DMS53 treated with DMSO at 0.1 percent for 48 hours (cell line): ENCODE measurements at regions not wholly inside any gene's neighbourhood (a gene's known extent, or its start where the extent isn't known, plus 50 kb on each side); places are given as distances from the start of the nearest gene placed in this dataset.
"Not testable (repeated sequence)": the region's sequence is repeated elsewhere in the genome, so short reads cannot be mapped to it uniquely, and the experiment has no call there.

ENCODE experiments used
- DNase-seq: peaks from one replicate; lab custom pipeline; 2025; ENCODE audit not compliant: unreplicated experiment; lab: John Stamatoyannopoulos, UW

DNA sequence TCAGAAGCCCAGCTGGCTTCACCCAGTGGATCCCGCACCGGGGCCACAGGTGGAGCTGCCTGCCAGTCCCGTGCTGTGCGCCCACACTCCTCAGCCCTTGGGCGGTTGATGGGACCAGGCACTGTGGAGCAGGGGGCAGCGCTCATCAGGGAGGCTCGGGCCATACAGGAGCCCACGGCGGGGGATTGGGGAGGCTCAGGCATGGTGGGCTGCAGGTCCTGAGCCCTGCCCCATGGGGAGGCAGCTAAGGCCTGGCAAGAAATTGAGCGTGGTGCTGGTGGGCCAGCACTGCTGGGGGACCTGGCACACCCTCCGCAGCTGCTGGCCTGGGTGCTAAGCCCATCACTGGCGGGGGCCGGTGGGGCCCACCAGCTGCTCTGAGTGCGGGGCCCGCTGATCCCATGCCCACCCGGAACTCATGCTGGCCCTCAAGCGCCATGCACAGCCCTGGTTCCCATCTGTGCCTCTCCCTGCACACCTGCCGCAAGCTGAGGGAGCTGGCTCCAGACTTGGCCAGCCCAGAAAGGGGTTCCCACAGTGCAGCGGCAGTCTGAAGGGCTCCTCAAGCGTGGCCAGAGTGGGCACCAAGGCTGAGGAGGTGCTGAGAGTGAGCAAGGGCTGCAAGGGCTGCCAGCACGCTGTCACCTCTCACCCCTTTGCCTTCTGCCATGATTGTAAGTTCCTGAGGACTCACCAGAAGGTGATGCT lies 705.1 kb downstream of the STPG2 start:
- not testable (repeated sequence) for DNase-seq

DNA sequence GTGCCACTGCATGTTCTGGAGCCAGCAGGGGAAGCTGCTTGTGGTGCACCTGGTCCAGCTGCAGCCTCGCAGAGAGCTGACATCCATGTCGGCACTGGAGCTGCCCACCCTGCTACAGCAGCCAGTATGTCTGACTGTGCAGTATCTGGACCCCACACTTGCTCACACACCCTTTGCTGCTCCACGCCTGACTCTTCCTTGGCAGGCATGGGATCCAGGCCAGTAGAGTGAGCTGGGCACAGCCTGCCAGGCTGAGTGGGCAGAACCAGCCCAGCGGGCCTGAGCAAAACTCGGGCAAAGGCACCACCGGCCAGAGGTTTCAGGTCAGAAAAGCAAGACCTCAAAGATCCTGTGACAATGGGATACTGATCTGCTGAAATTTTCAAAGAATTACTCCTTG lies 690.1 kb downstream of the STPG2 start:
- no peak for DNase-seq

DNA sequence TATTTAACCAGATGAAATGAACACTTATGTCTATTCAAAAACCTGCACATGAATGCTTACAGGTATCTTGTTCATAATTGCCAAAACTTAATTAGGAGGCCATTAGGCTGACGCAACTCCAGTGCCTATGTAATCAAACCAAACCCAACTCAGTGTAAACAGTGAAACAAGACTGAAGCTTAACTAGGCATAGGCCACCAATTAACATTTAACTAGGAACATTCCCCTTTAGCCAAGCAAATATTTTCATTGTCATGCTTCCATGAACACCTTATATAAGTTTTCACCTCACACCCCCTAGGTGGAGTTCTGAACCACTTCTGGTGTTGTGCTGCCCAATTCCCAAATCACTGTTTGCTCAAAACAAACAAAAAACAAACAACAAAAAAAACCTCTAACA lies 686.0 kb downstream of the STPG2 start:
- peak; percentile 30 for DNase-seq

DNA sequence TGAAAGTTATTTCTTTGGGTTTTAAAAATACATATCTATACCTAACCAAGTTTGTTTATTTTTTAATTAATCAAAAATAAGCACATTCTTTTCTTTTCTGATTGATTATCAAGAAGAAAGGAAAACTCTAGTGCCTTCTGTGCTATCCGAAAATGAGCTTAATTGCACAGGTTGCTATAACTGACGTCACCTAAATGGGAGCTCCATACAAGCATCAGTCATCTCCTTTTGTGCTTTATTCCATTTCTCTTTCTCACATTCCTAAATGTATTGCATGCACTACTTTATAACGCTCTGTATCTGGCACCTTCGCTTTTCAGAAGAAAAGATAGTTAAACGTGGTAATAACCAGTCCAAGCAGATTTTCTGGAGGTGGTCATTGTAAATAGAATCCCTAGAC lies 675.0 kb downstream of the STPG2 start:
- DNase-seq: no peak

DNA sequence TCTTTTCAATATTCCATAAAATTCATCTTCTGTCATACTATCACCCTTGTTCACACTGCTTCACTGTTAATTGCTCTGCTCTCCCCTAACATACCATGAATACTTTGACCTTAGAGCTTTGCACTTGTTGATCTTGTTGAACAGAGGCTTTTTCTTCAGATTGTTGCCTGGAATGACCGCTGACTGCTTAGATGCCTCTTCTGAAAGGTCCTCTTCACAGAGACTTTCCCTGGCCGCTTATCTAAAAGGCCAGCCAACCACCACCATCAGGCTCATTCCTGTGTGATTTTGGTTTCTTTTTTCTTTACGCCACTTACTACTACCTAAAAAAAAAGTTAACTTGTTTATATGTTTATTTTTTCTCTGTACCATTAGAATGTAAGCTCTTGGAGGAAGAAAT lies 667.7 kb downstream of the STPG2 start:
- no peak for DNase-seq

DNA sequence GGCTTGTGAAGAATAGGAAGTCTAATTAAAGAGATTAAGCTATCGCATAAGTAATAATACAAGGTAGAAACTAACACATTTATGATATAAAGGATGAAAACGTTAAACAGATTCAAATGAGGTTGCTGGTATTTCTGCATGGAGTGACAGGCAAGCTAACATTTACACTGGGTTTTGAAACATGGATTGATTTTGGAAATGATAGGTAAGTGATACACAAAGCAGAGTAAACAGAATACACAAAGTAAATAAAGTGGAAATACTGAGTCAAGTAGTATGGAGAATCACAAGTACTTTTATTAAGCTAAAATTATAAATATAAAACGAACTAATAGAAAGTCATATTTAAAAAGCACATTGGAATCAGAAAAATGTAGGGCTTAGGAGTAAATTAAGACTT lies 665.3 kb downstream of the STPG2 start:
- no peak for DNase-seq

DNA sequence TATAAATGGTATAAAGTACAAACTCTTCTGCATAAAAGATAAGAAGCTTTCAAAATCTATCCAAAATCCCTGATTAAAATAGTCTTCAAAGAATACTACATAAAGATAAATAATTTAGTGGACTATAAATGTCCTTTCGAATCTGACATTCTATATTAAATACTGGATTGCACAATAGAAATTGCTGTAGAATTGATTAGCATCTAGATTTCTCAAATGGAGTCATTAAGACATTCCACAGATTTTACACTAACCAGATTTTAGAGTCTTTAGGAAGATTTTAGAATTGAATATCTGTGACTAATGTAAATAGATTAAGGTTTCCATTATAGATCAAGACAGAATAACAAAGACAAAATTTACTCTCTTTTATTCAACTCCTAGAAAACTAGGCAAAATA lies 663.9 kb downstream of the STPG2 start:
- DNase-seq: no peak

DNA sequence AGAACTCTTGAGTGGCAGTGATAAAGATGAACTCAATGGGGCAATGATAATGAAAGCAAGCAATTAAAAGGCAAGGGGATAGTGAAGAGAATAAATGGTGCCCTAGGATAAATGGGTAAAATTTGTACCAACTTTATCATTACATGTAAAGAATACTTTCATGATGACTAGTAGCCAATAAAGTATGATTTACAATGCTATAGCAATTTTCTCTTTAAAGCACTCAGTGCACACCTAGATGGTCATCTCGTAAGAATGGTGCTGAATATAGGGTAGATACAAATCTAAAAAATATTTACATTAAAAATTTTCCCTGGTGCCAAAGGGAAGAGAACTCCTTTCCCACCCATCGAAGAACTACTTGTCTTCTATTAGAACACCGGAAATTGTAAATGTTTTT lies 651.4 kb downstream of the STPG2 start:
- DNase-seq: no peak

DNA sequence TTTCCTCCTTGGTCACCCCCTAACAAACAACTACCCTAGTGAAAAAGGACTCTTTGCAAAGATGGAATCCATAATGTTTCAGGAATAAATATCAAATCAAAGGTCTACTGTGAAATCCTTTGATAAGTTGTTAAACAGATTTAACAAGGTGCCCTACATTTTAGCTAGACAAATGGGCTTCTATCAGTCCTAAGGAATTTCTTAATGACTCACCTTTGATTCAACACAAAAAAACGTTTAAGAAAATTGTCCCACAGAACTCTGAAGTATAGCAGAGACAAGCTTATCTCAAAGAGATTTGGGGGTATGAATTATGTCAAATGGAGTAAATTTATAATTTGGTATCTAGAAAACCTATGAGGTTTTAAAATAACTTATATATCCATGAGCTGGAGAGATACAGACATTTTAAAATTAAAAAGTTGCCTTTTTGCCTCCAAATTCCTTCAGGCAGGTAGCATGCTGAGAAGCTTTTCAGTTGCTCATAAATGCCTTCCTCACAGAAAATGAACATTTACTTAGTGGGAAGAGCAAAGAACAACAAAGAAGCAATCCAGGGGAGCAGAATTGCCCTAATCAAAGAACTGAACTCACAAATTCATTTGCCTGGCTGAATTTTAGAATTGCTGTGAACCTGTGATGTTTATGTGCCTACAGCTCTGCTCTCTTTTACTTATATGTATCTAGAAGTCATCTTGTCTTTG lies 649.3 kb downstream of the STPG2 start:
- no peak for DNase-seq

DNA sequence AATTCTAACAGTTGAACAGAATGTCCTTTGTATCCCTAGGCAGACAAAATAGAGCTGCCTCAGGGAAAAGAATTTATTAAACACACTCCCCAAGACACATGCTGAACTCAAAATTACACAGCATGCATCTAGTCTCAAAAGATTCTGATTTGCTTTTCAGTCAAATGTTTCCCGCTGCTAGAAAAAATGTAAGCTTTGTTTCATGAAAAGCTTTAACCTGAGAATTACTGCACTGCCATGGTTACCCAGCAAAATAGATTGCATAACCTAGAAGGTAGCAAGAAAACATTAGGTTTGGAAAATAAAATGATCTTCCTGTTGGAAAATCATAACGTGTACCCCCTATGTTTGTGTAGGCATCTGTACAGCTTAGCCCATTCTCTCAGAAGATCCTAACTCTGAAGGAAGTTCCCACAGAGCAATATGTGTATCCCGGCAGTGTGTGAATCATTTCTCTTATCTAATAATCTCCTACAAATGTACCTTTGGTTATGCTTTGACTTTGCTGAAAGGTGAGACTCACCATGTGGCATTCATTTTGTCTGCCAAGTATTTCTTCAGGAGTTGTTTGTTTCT lies 646.9 kb downstream of the STPG2 start:
- no peak for DNase-seq

DNA sequence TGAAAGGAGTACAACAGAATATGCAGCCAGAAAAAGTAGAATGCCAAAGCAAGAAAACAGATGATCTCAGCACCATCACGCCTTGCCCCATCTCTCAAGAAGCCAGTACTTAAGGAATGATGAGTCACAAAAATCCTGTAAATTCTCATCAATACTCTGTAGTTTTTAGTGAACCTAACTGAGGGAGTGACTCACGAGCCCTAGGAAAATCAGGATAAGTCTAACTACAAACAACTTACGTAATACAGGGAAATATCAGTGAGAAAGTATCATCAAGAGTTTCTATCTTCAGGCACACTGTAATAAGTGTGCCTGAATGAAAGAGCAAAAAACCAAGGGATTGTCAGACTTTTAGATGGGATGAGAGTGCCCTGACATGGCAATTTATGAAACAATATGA lies 644.4 kb downstream of the STPG2 start:
- DNase-seq: peak; percentile 9

DNA sequence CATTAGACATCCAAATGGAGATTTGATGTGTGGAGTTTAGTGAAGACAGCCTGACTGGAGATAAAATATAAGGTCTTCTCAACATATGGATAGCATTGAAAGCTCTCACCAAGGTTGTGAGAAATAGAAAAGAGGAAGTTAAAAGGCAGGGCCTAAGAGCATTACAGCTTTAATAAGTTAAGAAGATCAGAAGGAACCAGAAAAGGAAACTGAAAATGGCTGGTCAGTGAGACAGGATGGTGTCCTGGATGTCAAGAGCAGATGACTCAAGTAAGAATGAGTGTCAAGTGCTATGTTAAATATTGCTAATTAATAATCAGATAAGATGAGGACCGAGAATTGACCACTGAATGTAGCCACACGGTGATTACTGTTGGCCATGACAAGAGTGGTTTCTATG lies 642.9 kb downstream of the STPG2 start:
- DNase-seq: no peak

DNA sequence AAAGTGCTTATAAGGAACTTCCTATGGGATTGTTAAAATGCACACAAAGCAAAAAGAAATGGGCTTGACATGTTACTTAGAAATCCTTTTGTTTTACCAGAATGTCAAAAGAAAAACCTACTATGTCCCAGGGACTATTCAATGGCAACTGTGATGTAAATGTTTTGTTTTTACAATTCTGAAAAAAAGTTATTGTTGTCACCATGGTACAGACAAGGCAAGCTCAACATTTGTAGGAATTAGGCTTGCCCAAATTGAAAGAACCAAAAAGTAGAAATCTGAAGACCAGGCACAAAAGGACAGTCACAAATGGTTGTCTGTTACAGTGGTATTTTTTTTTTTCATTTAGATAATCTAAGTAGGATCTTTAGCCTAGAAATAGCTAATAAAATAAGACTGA lies 638.6 kb downstream of the STPG2 start:
- no peak for DNase-seq

DNA sequence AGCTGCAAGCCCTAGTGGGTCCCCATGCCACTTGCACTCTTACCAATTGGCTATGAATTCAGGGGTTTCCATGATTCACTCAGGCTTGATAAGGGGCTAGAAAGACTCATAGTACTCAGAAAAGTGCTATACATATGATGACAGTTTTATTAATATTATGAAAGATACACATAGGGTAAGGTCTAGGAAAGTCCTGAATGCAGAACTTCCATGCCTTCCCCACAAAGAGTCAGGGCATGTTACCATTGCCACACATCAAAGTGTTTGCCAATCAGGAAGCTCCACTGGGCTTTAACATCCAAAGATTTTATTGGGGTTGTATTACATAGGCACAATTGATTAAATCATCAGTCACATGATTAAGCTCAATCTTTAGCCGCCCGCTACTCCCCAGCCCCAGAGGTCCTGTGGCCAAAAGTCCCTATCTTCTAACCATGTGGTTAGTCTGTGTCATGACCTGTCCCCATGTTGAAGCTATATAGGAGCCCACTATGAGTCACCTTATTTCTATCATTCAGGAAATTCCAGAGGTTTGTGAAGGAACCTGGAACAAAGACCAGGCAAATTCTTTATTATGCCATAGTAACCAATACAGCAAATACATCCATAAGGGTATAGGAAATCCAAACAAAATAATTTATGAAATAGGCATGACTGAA lies 635.6 kb downstream of the STPG2 start:
- no peak for DNase-seq
